Endothelial cell of umbilical vein (primary cell): ENCODE measurements at regions not wholly inside any gene's neighbourhood (a gene's known extent, or its start where the extent isn't known, plus 50 kb on each side); places are given as distances from the start of the nearest gene placed in this dataset.

Experiments used
- BruUV-seq: library from RNA; stranded (reverse); fragments of 400-500 nt; replicated peaks from 2 replicates; lab custom pipeline; 2021; lab: Mats Ljungman, UMichigan
- CTCF ChIA-PET: fragments of 300-600, 350-600 bp; sonication (Branson Sonifier 250); formaldehyde crosslinking; loops from one replicate; lab custom pipeline; 2021; ENCODE audit warnings: antibody characterized with exemption, inconsistent platforms; lab: Charles Lee
- POLR2A ChIA-PET: fragments of 300-600, 350-600 bp; sonication (Branson Sonifier 250); formaldehyde crosslinking; loops from one replicate; lab custom pipeline; 2021; ENCODE audit warnings: antibody characterized with exemption, inconsistent platforms; lab: Charles Lee
- DNase-seq: peaks from one replicate; pipeline ENCODE4 v3.0.0-alpha.2; 2011; ENCODE audit warnings: low read depth, low spot score
- FAIRE-seq: peaks from 2 replicates; lab custom pipeline; 2011; peaks lifted over from hg19 to GRCh38; lab: Jason Lieb, UNC
- H2AFZ ChIP-seq: 2 replicates; pipeline ENCODE4 v1.6.0; 2012; ENCODE audit warnings: low read depth, low read length, control low read depth, inconsistent platforms
- H3K27ac ChIP-seq: 2 replicates; pipeline ENCODE4 v1.5.1; 2011; ENCODE audit warnings: low read depth, mild to moderate bottlenecking, control low read depth, low read length, moderate library complexity; ENCODE audit not compliant: insufficient read depth
- H3K27me3 ChIP-seq, 2 experiments: 2 replicates each; pipeline versions ENCODE4 v1.6.0 to v1.6.1; 2011; ENCODE audit warnings: low read length in 2 of 2, mixed read lengths in 1 of 2; ENCODE audit not compliant: control insufficient read depth in 2 of 2, insufficient read depth in 2 of 2
- H3K36me3 ChIP-seq, 2 experiments: 2 replicates in 1 of 2; 3 replicates in 1 of 2; pipeline ENCODE4 v1.5.1; 2011; ENCODE audit warnings: low read length in 2 of 2, mild to moderate bottlenecking in 1 of 2, moderate library complexity in 1 of 2; ENCODE audit not compliant: control insufficient read depth in 2 of 2, insufficient read depth in 2 of 2; ENCODE audit errors: extremely low read depth in 1 of 2
- H3K4me1 ChIP-seq: 3 replicates; pipeline ENCODE4 v1.5.1; 2011; ENCODE audit warnings: mild to moderate bottlenecking, low read length; ENCODE audit not compliant: control insufficient read depth, insufficient read depth; ENCODE audit errors: extremely low read depth
- H3K4me2 ChIP-seq: 2 replicates; pipeline ENCODE4 v1.6.1; 2011; ENCODE audit warnings: low read length, control low read depth, mixed read lengths; ENCODE audit not compliant: insufficient read depth
- H3K4me3 ChIP-seq, 3 experiments: fragments of 200-600 bp in 1 of 3; sonication (generic), shearing (Covaris generic) in 1 of 3; replicated peaks in 1 of 3; 2 replicates each; pipeline ENCODE4 v1.5.1; 2011 to 2016; ENCODE audit warnings: control low read depth in 3 of 3, low read length in 3 of 3, mild to moderate bottlenecking in 2 of 3, inconsistent platforms in 1 of 3, low read depth in 1 of 3, moderate library complexity in 1 of 3; ENCODE audit not compliant: insufficient read depth in 1 of 3
- H3K79me2 ChIP-seq: 2 replicates; pipeline ENCODE4 v1.6.0; 2012; ENCODE audit warnings: low read length, inconsistent platforms; ENCODE audit not compliant: control insufficient read depth, insufficient read depth
- H3K9ac ChIP-seq: replicated peaks from 2 replicates; pipeline ENCODE3; 2011; ENCODE audit warnings: low read length, control low read depth; ENCODE audit not compliant: insufficient read depth; ENCODE audit errors: extremely low read depth
- H3K9me1 ChIP-seq: replicated peaks from 3 replicates; pipeline ENCODE4 v1.6.0; 2011; ENCODE audit warnings: mild to moderate bottlenecking, low read length; ENCODE audit not compliant: control insufficient read depth, insufficient read depth; ENCODE audit errors: extremely low read depth
- H3K9me3 ChIP-seq: replicated peaks from 2 replicates; pipeline ENCODE4 v1.5.1; 2012; ENCODE audit warnings: low read length, inconsistent platforms; ENCODE audit not compliant: control insufficient read depth, insufficient read depth
- H4K20me1 ChIP-seq: replicated peaks from 2 replicates; pipeline ENCODE3; 2011; ENCODE audit warnings: mild to moderate bottlenecking, low read length; ENCODE audit not compliant: control insufficient read depth, insufficient read depth; ENCODE audit errors: extremely low read depth
- EZH2 ChIP-seq: IDR thresholded peaks from 2 replicates; pipeline ENCODE4 v1.6.1; 2012; ENCODE audit warnings: borderline replicate concordance, low read depth, mild to moderate bottlenecking, moderate library complexity, low read length, inconsistent platforms; ENCODE audit not compliant: severe bottlenecking
- FOS ChIP-seq: IDR thresholded peaks from 2 replicates; pipeline ENCODE4 v1.6.1; 2011; ENCODE audit warnings: mild to moderate bottlenecking, low read length, moderate library complexity, borderline replicate concordance; ENCODE audit not compliant: insufficient read depth
- GATA2 ChIP-seq: IDR thresholded peaks from 2 replicates; pipeline ENCODE4 v1.7.0; 2011; ENCODE audit warnings: low read depth, mild to moderate bottlenecking, moderate library complexity, mixed read lengths, low read length; ENCODE audit not compliant: insufficient read length, insufficient read depth
- JUN ChIP-seq: IDR thresholded peaks from 2 replicates; pipeline ENCODE4 v1.6.1; 2011; ENCODE audit warnings: borderline replicate concordance, low read depth; ENCODE audit not compliant: insufficient read length, insufficient read depth
- MYC ChIP-seq: IDR thresholded peaks from one replicate; pipeline ENCODE4 v1.6.1; 2011; ENCODE audit warnings: mild to moderate bottlenecking, low read depth, low read length
- POLR2A ChIP-seq: IDR thresholded peaks from 2 replicates; pipeline ENCODE4 v1.6.1; 2012; ENCODE audit warnings: low read depth, mild to moderate bottlenecking, control low read depth, low read length
- POLR2AphosphoS5 ChIP-seq: IDR thresholded peaks from 2 replicates; pipeline ENCODE4 v1.6.1; 2012; ENCODE audit warnings: low read depth, mild to moderate bottlenecking, control low read depth, low read length, moderate library complexity; ENCODE audit not compliant: insufficient read depth
- dilution Hi-C: fragments of 300-500 bp; cut with MboI; formaldehyde crosslinking; loops from one replicate; pipeline ENCODE4 v1.15.0; 2019; ENCODE audit warnings: low sequenced_read_pairs; ENCODE audit not compliant: extremely low pct_ligation_motif_present
- intact Hi-C: fragments of 100-400 bp; cut with micrococcal nuclease; formaldehyde crosslinking; loops from one replicate; pipeline ENCODE4 v1.10.0; 2022
- TF ChIP-seq, protein P1 (sequence below), 2 donors: IDR thresholded peaks; 1 replicate in 1 of 2; 2 replicates in 1 of 2; pipeline ENCODE4 v1.5.1; 2011; ENCODE audit warnings: low read length in 2 of 2, mild to moderate bottlenecking in 2 of 2, moderate library complexity in 2 of 2, control low read depth in 1 of 2, inconsistent platforms in 1 of 2, low read depth in 1 of 2; ENCODE audit not compliant: insufficient read depth in 1 of 2; ENCODE audit errors: extremely low read depth in 1 of 2
- TF ChIP-seq, protein P2 (sequence below): IDR thresholded peaks from 2 replicates; pipeline ENCODE4 v1.6.1; 2011; ENCODE audit not compliant: insufficient read depth, insufficient read length

DNA sequence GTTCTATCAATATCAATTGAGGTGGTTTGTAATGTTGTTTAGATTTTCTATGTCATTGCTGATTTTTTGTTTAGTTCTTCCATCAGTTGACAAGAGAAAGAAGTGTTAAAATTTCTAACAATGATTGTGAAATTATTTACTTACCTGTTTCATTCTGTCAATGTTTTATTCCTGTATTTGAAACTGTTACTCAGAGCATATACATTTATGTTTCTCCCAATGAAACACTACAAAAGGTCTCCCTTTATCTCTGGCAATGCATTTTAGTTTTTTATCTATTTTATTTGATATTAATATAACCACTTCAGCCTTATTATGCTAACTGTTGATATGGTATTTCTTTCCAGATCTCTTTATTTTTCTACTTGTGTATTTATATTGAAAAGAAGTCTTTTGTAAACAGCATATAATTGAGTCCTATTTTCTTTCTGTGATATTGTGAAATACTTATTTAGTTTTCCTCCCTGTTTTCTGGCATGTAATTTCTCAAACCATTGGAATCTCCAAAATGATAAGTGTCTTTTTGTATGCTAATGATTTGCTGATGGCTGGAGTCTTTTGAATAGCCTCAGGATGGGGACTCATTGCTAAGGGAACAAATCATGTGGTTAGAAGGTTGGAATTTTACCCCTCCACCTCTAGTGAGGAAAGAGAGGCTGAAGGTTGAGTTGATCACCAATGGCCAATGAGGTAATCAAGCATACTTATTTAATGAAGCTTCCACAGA, 122.0 kb downstream of the ADSS2 start:
- intact Hi-C loops: no loop called here
- Histone ChIP-seq H3K4me2 (no peak overlapping the region), H3K4me3 (no peak overlapping the region), H3K79me2 (peaks cover under 1% of the 10 kb centered on the region), H3K36me3 (no peaks in the 10 kb centered on the region), H2AFZ (no peak overlapping the region), H3K9ac (no peak overlapping the region), H3K9me3 (no peaks in the 10 kb centered on the region), H3K4me1 (peaks cover 11% of the 10 kb centered on the region), H3K27me3 (no peaks in the 10 kb centered on the region), H3K9me1 (no peaks in the 10 kb centered on the region), H4K20me1 (no peaks in the 10 kb centered on the region), H3K27ac (no peak overlapping the region)
- TF ChIP-seq JUN (no peak), POLR2A (no peak), GATA2 (no peak), EZH2 (no peak), POLR2AphosphoS5 (no peak), FOS (no peak), MYC (no peak)
- TF ChIP-seq, protein P1, sequence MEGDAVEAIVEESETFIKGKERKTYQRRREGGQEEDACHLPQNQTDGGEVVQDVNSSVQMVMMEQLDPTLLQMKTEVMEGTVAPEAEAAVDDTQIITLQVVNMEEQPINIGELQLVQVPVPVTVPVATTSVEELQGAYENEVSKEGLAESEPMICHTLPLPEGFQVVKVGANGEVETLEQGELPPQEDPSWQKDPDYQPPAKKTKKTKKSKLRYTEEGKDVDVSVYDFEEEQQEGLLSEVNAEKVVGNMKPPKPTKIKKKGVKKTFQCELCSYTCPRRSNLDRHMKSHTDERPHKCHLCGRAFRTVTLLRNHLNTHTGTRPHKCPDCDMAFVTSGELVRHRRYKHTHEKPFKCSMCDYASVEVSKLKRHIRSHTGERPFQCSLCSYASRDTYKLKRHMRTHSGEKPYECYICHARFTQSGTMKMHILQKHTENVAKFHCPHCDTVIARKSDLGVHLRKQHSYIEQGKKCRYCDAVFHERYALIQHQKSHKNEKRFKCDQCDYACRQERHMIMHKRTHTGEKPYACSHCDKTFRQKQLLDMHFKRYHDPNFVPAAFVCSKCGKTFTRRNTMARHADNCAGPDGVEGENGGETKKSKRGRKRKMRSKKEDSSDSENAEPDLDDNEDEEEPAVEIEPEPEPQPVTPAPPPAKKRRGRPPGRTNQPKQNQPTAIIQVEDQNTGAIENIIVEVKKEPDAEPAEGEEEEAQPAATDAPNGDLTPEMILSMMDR (IDR thresholded peaks at IDR 0.05; ENCODE audit: extremely low read depth in 1 of 2, insufficient read depth in 1 of 2, low read depth in 1 of 2, low read length in 2 of 2): no peak
- TF ChIP-seq, protein P2, sequence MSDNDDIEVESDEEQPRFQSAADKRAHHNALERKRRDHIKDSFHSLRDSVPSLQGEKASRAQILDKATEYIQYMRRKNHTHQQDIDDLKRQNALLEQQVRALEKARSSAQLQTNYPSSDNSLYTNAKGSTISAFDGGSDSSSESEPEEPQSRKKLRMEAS: no peak
- POLR2A ChIA-PET: no interaction called here
- dilution Hi-C loops: no loop called here
- no peak for DNase-seq
- no peak for FAIRE-seq
- no TSS peak for BruUV-seq
- CTCF ChIA-PET: interaction anchor here (1.6 kb wide), 1 partner anchor 85 kb away, joined by 6 read pairs; no protein-coding TSS in a partner anchor
